ENCODE measurements at regions not wholly inside any gene's neighbourhood (a gene's known extent, or its start where the extent isn't known, plus 50 kb on each side); places are given as distances from the start of the nearest gene placed in this dataset.
A peak's percentile ranks its signal among the peaks of the same experiment; 100 is the strongest.

DNA sequence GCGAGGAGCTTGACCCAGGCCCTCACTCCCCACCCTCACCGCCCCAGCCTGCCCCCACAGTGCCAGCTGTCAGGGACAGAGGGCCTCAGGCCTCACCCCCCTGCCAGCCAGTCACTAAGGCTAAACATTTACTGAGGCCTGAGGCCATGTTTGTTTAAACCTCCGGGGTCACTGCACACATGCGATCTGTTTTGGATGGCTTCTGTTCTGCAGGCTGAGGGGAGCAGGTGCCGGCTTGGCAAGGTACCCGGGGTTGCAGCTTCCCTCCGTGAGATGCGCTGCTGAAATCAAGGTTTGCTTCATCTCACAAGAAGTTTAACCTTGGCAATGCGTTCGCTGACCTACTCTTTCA, 103.3 kb upstream of the BOD1 start:
- DNase-seq (ENCODE audit: low read depth), result no peak

DNA sequence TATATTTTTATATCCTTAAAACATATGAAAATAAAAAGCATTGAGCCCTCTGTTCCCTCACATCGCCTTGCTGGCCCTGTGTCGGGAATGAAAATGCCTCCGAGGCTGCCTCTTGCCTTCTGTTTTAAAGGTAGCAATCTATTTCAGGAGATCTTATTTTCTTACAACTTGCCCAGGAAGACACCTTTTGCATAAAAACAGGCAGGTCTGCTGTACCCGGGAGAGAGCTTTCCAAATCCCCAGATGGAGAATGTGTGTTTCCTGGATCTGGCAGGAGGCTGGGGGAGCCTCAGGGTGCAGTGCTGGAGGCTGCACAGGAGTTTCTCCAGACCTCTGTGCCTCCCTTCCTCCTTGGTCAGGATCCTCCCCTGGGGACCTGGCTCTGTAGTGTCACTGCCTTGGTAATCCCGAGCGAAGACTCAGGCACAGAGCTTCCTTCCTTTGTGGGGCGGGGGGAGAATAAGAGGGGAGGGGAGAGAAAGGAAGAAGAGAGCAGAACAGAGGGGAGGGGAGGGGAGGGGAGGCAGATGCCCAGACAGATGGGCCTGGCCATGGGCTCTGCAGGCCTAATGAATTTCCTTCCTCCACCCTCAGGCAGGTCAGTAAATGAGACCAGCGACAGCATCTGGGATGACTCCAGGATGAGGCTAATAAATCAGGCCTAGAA, 104.0 kb upstream of the BOD1 start:
- no peak for DNase-seq (ENCODE audit: low read depth)

DNA sequence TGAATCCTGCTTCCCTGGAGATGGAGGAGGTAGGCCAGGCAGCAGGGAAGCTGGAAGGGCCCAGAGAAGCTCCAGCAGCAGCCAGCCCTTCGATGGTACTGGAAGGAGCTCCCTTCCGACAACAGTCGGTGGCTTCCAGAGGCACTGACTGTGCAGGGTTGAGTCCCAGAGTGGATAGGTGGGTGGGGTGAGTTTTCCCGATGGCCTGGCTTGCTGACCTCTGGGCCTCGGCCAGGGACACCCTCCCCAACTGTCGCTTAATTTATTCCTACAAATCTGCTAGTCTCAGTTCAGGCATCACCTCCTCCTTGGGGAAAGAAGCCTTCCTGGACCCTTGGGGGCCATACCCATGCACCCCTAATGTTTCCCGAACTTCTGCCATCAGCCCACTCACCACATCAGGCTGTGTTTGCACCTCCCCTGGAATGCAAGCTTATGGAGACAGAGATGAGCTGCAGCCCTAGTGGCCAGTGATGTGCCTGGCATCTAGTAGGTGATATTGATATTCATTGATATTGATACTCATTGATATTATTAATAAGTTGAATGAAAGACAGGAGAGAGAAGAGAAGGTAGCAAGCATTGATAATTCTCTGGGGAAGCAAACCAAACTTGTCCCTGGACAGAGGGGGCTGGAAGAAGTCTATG, 104.6 kb upstream of the BOD1 start:
- DNase-seq (ENCODE audit: low read depth), result no peak

DNA sequence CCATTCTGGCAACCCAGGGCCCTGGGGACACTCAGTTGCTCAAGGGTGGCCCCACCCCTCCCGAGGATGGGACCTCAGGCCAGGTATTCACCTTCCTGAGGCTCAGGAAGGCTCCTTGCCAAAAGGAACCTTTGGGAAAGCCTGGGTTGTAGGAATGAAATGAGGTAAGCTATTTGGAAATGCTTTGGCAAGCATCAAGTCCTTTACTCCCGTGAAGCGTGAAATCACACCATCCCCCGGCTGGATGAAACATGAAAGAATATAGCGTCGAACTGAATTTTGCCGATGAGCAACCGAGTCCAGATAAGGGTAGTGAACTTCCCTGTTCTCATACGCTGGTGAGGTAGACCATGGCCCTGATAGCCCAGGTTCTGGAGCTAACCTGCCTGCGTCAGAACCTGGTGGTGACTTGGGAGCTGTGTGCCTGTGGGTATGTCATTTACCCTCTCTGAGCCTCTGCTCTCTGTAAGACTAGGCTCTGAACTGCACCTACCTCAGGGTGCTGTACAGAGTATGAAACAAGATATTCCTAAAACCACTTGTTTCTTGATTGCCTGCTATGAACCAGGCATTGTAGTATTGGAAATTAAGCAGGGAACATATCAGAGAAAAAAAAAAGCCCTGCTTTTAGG, 105.3 kb upstream of the BOD1 start:
- no peak for DNase-seq (ENCODE audit: low read depth)

DNA sequence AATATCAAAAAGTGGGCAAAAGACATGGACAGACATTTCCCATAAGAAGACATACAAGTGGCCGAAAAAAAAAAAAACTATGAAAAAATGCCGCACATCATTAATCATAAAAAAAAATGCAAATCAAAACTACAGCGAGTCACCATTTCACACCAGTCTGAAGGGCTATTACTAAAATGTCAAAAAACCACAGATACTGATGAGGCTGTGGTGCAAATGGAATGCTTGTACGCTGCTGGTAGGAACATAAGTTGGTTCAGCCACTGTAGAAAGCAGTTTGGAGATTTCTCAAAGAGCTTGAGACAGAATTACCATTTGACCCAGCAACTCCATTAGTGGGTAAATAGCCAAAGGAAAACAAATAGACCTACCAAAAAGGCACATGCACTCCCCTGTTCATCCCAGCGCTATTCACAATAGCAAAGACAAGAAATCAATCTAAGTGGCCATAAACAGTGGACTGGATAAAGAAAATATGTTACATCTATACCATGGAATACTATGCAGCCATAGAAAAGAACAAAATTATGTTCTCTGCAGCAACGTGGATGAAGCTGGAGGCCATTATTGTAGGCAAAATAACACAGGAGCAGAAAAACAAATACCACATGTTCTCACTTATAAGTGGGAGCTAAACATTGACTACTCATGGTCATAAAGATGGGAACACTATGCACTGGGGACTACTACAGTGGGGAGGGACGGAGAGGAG, 110.6 kb upstream of the BOD1 start:
- peak; percentile 11 for DNase-seq (ENCODE audit: low read depth)

DNA sequence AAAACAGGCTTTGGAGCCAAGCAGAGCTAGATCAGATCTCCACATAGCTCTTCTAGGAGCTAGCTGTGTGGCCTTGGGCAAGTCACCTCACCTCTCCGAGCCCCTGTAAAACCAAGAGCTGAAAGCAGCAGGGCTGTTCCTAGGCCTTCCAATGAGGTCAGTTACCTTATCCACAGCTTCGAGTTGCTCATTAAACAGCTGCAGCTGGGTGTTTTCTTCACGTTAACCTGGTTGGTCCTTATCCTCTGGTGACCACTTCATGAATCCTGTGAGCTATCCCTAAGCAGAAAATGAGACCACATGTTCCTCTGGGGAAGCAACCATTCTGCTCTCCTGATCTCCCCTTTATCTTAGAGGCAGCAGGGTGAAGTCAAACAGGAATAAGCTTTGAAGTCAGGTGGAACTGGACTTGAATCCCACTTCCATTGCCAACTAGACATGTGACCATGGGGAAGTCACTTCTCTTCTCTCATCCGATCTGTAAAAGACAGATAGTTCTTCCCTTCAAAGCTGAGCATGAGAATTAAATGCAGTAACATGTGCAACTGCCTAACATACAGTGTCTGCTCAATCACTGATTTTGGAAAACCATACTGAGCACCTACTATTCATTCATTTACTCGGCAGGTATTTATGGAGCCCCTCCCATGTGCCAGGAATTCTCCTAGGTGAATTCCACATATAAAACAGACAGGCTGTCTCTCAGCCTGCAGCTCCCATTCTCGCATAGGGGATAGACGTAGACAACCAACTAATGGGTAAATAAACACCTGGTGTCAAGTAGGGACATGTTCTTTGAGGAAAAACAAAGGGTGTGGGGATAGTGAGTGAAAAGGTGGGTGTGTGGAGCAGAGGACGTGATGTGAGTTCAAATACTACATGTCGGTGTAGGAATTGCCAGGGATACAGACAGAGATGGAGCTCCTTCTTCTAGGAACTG, 111.7 kb upstream of the BOD1 start:
- DNase-seq (ENCODE audit: low read depth), result no peak

DNA sequence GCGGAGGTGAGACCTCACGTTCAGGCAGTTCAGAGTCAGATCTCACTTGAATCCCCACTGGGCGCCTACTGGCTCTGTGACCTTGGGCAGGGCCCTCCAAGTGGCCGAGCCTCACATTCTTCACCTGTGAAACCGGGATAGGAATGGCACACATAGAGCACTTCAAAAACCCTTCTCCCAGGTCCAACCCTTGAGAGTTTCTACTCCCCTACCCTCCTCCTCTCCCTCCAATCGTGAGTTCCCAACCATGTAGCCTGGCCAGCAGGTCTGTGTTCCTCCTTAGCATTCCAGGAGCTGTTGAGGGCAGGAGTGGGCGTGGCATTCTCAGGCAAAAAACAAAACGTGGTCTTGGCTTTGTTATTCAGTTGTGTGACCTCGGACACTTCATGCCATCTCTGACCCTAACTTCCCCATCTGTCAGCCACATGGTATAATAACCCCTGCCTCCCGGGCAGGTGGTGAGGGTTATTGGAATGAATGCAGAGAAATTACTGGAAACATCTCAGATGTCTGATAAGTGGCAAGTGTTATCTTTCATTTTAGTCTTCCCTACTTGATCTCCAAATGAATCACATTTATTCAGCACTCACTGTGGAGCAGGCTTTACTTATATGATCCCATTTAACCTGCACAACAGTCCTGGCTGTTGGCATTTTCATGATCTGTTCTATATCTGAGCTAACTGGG, 112.8 kb upstream of the BOD1 start:
- no peak for DNase-seq (ENCODE audit: low read depth)

DNA sequence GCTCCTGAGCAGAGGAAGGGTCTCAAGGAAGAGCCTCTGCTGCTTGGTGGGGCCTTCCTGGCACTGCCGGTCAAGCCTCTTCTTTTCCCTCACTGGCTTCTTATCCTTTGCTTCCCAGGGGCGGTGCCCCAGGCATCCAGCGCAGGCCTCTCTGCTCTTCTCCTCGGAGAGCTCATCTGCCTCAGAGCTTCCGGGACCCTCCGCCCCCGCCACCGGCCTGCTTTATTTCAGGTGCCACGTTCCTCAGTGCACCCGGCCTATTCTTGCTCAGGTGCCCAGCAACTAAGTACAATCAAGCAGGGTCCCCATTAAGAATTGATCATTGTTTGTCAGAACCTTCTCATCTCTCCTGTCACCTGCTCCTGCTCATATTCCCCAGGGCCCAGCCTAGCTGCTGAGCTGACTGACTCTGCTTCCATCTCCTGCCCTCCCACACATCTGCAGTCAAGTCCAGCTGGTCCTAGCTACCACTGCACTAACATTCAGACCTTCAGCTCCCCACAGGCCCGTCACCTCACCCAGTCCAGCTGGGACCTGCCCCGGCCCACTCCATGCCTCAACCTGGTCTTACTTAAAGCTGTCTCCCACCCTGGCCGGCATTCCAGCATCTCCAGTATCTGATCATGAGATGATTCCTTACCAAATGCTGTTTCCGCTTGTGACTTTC, 114.3 kb upstream of the BOD1 start:
- no peak for DNase-seq (ENCODE audit: low read depth)

DNA sequence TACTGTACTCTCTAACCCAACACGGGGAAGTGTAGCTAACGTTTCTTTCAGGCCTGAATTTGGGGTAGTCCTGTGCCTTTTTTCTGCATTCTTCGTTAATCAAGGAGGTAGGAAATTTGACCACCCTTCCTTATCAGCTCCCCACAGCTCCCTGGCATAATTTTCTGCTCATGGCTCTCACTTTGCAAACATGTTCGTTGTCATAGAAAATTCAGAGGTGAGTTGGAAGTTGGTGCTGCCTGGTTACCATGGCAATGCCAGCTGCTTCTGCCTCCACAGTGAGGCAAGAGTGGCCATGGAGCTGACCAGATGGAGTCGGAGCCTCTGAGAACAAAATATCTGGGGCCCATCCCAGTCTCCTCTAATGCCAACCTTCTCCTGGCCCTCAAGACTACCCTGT, 116.6 kb upstream of the BOD1 start:
- no peak for DNase-seq (ENCODE audit: low read depth)

DNA sequence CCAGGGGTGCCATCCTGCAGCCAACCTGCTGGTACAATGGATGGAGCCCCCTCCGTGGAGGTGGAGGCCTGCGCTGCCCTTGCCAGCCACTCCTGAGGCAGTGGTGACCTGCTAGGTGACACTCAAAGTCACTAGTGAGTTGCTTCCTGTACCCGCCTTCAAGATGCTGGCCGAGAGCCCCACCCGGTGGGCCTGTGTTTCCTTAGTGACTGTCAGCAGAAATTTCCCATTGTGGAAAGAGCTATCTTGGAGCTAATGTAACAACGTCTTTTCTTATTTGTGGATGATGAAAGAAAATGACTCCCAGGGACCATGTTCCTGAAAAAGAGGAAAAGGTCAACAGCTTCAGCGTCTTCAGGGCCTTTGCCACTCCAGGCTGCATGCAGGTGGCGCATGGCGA, 117.0 kb upstream of the BOD1 start:
- DNase-seq (ENCODE audit: low read depth), result no peak

DNA sequence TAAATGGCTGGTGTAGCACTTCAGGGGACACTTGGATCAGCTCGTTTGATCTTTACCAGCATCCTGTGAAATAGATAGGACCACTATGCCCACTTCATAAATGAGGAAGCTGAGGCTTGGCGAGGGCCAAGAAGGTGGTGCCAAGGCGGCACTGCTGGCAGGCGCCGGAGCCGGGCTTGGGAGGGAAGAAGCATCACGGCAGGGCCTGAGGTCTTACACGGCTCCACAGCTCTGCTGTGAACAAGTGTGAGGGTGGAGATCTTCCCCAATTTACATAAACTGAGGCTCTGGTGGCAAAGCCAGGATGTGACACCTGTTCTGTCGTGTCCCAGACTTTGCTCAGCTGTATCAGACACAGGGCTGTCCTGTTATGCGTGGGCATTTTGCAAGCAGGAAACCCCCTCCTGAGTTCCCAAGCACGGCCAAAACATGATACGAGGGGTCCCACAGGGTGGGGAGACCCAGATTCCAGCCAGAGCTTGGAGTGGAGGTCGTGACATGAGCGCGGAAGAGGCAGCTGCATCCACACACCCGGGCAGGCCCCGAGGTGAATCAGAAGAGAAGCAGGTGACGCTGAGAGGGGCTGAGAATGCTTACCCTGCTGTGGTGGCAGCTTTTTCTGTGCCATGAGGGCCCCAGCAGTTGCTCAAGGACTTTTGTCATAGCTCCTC, 117.5 kb upstream of the BOD1 start:
- DNase-seq (ENCODE audit: low read depth), result no peak

DNA sequence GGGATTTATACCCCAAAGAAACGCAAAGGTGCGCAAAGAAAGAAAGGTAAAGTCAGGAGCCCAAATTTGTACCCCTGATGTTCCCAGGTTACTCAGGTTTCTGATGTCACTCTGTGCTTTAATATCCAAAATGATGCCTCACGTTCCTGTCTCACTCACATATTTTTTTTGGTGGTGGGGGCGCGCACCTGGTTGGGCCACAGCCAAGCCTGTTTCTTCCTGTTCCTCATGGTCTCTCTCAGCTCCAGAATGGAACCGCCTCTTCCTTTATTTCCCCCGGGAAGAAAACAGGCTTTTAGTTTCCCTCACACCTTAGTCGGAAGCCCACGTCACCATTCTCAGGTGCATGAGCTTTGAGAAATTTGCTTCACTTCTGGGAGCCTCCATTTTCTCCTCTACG, 118.3 kb upstream of the BOD1 start:
- no peak for DNase-seq (ENCODE audit: low read depth)

DNA sequence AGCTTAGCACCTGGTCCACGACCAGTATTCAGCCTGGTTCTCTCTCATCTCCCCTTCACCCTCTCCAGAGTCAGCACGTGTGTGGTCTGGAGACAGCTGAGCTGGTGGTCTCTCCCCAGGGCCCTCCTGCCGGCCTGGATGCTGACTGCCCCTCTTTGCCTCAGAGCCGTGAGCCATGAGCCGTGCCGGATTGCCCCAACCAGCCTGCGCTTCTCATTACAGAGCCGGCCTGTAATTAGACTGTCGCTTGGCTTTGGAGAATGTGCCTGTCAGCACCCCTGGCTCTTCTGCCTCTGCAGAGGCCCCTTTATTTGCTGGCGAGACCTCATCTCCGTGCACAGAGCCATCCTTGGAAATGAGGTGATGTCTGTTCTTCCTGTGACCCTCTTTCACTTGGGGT, 118.7 kb upstream of the BOD1 start:
- DNase-seq (ENCODE audit: low read depth), result no peak

DNA sequence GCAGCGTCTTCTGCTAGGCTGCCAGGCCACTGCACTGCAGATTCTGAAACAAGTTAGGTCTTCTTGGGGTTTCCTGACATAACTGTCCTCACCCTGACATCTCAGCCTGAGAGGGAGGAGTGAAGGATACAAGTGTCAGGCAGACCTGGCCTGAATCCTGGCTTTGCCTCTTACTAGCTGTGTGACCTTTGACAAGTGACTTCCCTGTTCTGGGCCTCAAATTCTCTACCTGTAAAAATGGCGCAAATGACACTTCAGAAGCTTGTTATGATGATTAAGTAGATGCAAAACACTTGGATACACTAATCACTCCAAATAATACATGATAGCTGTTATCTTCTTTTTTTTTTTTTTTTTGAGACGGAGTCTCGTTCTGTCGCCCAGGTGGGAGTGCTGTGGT, 119.2 kb upstream of the BOD1 start:
- DNase-seq (ENCODE audit: low read depth), result no peak

DNA sequence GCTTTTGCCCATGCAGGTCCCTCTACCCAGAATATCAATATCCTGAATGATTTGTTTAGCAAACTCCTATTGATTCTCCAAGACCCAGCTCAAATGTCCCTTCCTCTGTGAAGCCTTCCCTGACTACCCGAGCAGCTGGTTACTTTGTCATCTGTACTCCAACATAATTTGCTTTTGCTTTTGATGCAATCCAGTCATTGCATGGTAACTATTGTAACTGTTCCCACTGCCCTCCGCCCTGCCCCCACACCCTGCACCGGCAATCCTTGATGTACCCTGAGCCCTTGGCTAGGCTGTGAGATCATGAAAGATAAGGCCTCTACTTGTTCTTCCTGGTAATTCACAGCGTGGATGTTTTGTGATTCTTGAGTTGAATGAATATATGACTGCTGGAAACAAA, 119.9 kb upstream of the BOD1 start:
- no peak for DNase-seq (ENCODE audit: low read depth)

DNA sequence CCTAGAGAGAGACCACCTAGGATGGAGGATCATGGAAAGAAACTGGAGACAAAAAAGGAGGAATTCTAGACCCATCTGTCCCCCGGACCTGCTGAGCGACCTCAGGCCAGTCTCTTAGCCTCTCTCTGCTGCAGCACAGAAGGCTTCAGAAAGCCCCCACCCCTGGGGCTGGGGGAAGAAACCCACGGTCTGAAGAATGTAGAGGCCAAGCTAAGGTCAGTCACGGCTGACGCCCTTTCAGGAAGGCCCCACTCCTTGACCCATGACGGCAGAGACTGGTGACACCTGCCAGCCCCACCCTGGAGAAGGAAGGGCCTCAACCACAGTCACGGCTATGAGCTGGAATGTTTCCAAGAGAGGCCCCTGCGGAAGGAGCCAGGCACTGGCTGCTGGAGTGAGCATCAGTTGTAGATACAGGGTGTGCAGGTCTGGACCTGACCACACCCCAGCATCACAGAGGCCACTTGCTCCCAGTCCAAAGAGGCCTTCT, 120.5 kb upstream of the BOD1 start:
- DNase-seq (ENCODE audit: low read depth), result no peak

DNA sequence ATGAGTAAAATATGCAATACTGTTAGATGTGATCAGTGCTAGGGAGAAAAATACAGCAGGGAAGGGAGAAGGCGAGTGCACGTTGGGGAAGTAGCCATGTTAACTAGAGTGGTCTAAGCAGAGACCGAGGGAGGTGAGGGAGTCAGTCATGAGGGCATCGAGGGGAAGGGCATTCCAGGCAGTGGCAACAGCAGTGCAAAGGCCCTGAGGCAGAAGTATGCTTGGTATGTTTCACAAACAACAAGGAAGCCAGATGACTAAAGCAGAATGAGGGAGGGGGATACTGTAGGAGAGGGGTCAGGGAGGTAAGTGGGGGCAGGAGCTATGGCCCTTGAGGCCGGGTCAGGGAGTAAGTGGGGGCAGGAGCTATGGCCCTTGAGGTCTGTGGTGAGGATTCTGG, 123.3 kb upstream of the BOD1 start:
- no peak for DNase-seq (ENCODE audit: low read depth)

DNA sequence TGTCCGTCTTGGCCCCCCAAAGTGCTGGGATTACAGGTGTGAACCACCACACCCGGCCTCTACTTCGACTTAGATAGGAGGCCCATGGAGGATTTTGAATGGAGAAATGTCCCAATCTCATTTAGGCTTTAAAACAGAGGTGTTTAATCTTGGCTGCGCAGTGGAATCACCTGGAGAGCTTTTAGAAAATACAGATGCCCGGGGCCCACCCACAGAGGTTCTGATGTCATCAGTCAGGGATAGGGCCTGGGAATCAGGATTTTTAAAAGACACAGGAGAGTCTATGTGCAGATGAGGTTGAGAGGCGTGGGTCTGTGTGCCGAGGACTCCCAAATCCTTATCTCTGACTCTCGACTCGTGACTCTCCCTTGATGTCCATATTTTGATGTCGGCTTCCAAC, 124.0 kb upstream of the BOD1 start:
- no peak for DNase-seq (ENCODE audit: low read depth)

DNA sequence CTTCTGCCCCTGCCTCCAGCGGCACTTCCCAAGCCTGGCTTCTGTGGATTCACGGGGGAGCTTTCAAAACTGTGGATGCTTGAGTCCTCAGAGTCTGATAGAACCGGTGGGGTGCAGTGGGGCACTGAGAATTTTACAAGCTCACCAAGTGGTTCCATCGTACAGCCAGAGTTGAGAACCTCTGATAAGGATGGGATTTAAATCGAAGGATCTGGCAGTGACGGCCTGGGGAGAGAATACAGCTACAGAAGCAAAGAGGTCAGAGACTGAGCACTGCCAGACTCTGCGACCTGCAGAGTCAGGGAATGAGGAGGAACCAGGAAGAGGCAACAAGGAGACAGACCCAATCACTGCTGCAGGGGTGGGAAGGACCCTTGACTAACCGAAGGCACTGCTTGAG, 124.6 kb upstream of the BOD1 start:
- no peak for DNase-seq (ENCODE audit: low read depth)
